SK-N-SH (cell line): ENCODE measurements at regions not wholly inside any gene's neighbourhood (a gene's known extent, or its start where the extent isn't known, plus 50 kb on each side); places are given as distances from the start of the nearest gene placed in this dataset.
"Not testable (repeated sequence)": the region's sequence is repeated elsewhere in the genome, so short reads cannot be mapped to it uniquely, and the experiment has no call there.

Experiments used
- CTCF ChIA-PET: fragments of 300-600, 350-600 bp; formaldehyde crosslinking; extraction: SDS; loops from one replicate; lab custom pipeline; 2021; lab: Yijun Ruan, JAX
- POLR2A ChIA-PET: fragments of 350-600 bp; sonication (Branson Sonifier 250); formaldehyde crosslinking; extraction: SDS; loops from one replicate; lab custom pipeline; 2020; ENCODE audit warnings: antibody characterized with exemption, inconsistent platforms; lab: Yijun Ruan, JAX
- DNase-seq: peaks from one replicate; pipeline ENCODE4 v3.0.0; 2012
- H2AFZ ChIP-seq: fragments of 200-600 bp; sonication (generic); 2 replicates; pipeline ENCODE4 v1.8.1; 2016; ENCODE audit warnings: antibody characterized with exemption, mild to moderate bottlenecking, low read depth
- H3F3A ChIP-seq: fragments of 200-600 bp; sonication (generic); replicated peaks from 2 replicates; pipeline ENCODE3; 2016; ENCODE audit warnings: antibody characterized with exemption, mild to moderate bottlenecking; ENCODE audit not compliant: insufficient read depth
- H3K27ac ChIP-seq, 2 experiments: fragments of 200-500 bp in 1 of 2; fragments of 200-600 bp in 1 of 2; sonication (Bioruptor generic) in 1 of 2; sonication (generic), shearing (Covaris generic) in 1 of 2; 2 replicates each; pipeline versions ENCODE4 v1.5.1 to v1.6.1; 2014 to 2016; ENCODE audit warnings: low read depth in 2 of 2, inconsistent platforms in 1 of 2, low read length in 1 of 2, mild to moderate bottlenecking in 1 of 2, mixed read lengths in 1 of 2
- H3K27me3 ChIP-seq: fragments of 200-600 bp; sonication (generic), shearing (Covaris generic); 2 replicates; pipeline ENCODE4 v1.6.1; 2016; ENCODE audit warnings: mixed run types; ENCODE audit not compliant: insufficient read depth
- H3K36me3 ChIP-seq, 2 experiments: fragments of 200-500 bp in 1 of 2; fragments of 200-600 bp in 1 of 2; sonication (Bioruptor generic) in 1 of 2; sonication (generic) in 1 of 2; replicated peaks in 1 of 2; 2 replicates each; pipeline versions ENCODE3 to v1.5.1; 2014 to 2016; ENCODE audit warnings: low read length in 1 of 2, mild to moderate bottlenecking in 1 of 2; ENCODE audit not compliant: insufficient read depth in 2 of 2, control insufficient read depth in 1 of 2
- H3K4me1 ChIP-seq, 2 experiments: fragments of 200-500 bp in 1 of 2; fragments of 200-600 bp in 1 of 2; sonication (Bioruptor generic) in 1 of 2; sonication (generic), shearing (Covaris generic) in 1 of 2; 2 replicates each; pipeline versions ENCODE4 v1.5.1 to v1.6.1; 2014 to 2016; ENCODE audit warnings: low read depth in 1 of 2, low read length in 1 of 2, mixed run types in 1 of 2; ENCODE audit not compliant: insufficient read depth in 2 of 2, control insufficient read depth in 1 of 2
- H3K4me2 ChIP-seq: fragments of 200-600 bp; sonication (generic), shearing (Covaris generic); 2 replicates; pipeline ENCODE4 v1.6.1; 2017; ENCODE audit warnings: mixed run types
- H3K4me3 ChIP-seq, 2 experiments: fragments of 200-500 bp in 1 of 2; fragments of 200-600 bp in 1 of 2; sonication (Bioruptor generic) in 1 of 2; sonication (generic), shearing (Covaris generic) in 1 of 2; 2 replicates each; pipeline versions ENCODE4 v1.5.1 to v1.8.1; 2014 to 2016; ENCODE audit warnings: low read depth in 2 of 2, inconsistent platforms in 1 of 2, low read length in 1 of 2, mild to moderate bottlenecking in 1 of 2, mixed read lengths in 1 of 2, moderate library complexity in 1 of 2
- H3K79me2 ChIP-seq: fragments of 200-600 bp; sonication (generic); 2 replicates; pipeline ENCODE4 v1.8.1; 2017; ENCODE audit warnings: mild to moderate bottlenecking; ENCODE audit not compliant: insufficient read depth
- H3K9ac ChIP-seq: fragments of 200-600 bp; sonication (generic); 2 replicates; pipeline ENCODE4 v1.6.1; 2017; ENCODE audit warnings: mixed run types
- H3K9me2 ChIP-seq: fragments of 200-600 bp; sonication (generic); 2 replicates; pipeline ENCODE4 v1.6.1; 2017; ENCODE audit warnings: mixed run types
- H3K9me3 ChIP-seq: fragments of 200-600 bp; sonication (generic); 2 replicates; pipeline ENCODE4 v1.6.1; 2017; ENCODE audit warnings: mixed run types, mild to moderate bottlenecking, moderate library complexity
- H4K20me1 ChIP-seq: fragments of 200-600 bp; sonication (generic); 2 replicates; pipeline ENCODE4 v1.6.1; 2017; ENCODE audit warnings: mild to moderate bottlenecking, mixed run types; ENCODE audit not compliant: insufficient read depth
- EP300 ChIP-seq, 2 experiments: IDR thresholded peaks; 2 replicates each; pipeline versions ENCODE4 v1.4.0 to v1.6.1; 2012; ENCODE audit warnings: borderline replicate concordance in 1 of 2, low read depth in 1 of 2, low read length in 1 of 2
- FOSL2 ChIP-seq: IDR thresholded peaks from 2 replicates; pipeline ENCODE4 v1.4.0; 2012; ENCODE audit warnings: low read depth, mild to moderate bottlenecking, moderate library complexity, borderline replicate concordance
- FOXM1 ChIP-seq: IDR thresholded peaks from 2 replicates; pipeline ENCODE4 v1.4.0; 2012; ENCODE audit warnings: low read depth, mild to moderate bottlenecking
- GABPA ChIP-seq: IDR thresholded peaks from 2 replicates; pipeline ENCODE4 v1.4.0; 2012; ENCODE audit warnings: low read depth, mild to moderate bottlenecking
- IRF3 ChIP-seq: fragments of 150-350 bp; IDR thresholded peaks from 2 replicates; pipeline ENCODE4 v1.6.1; 2016; ENCODE audit warnings: mild to moderate bottlenecking, low read depth, low read length
- JUND ChIP-seq: IDR thresholded peaks from 2 replicates; pipeline ENCODE4 v1.4.0; 2012
- MEF2A ChIP-seq: IDR thresholded peaks from 2 replicates; pipeline ENCODE4 v1.4.0; 2012; ENCODE audit warnings: low read depth, borderline replicate concordance
- NFIC ChIP-seq: IDR thresholded peaks from 2 replicates; pipeline ENCODE4 v1.4.0; 2012; ENCODE audit warnings: borderline replicate concordance
- PBX3 ChIP-seq: IDR thresholded peaks from 2 replicates; pipeline ENCODE4; 2012
- RFX5 ChIP-seq: IDR thresholded peaks from 2 replicates; pipeline ENCODE4 v1.6.1; 2012; ENCODE audit warnings: mild to moderate bottlenecking, improper control_type of control experiment, low read length
- SMC3 ChIP-seq: IDR thresholded peaks from 2 replicates; pipeline ENCODE4 v1.6.1; 2012; ENCODE audit warnings: low read depth, low read length, improper control_type of control experiment
- USF1 ChIP-seq: IDR thresholded peaks from 2 replicates; pipeline ENCODE4 v1.4.0; 2012; ENCODE audit warnings: low read depth, borderline replicate concordance
- USF2 ChIP-seq: fragments of 150-350 bp; IDR thresholded peaks from 2 replicates; pipeline ENCODE4 v1.6.1; 2017; ENCODE audit warnings: antibody characterized with exemption, low read length, low read depth, borderline replicate concordance
- WGBS: methylation state at CpG from one replicate; pipeline ENCODE4 v1.1.6; 2017; ENCODE audit warnings: low lambda C conversion rate; 5-methylcytosine and 5-hydroxymethylcytosine counted together

GRCh38 chr21:19109694-19110093 is 706.1 kb upstream of the TMPRSS15 start:
- Histone ChIP-seq H3K4me2 (no peak overlapping the region), H3K27ac (no peak overlapping the region), H3K9me2 (no peaks in the 10 kb centered on the region), H2AFZ (no peak overlapping the region), H3K4me1 (no peaks in the 10 kb centered on the region), H3K4me3 (no peak overlapping the region), H3K36me3 (no peaks in the 10 kb centered on the region), H3K9ac (no peak overlapping the region), H3K9me3 (peaks cover 5% of the 10 kb centered on the region), H3F3A (no peaks in the 10 kb centered on the region), H4K20me1 (no peaks in the 10 kb centered on the region), H3K27me3 (no peaks in the 10 kb centered on the region), H3K79me2 (no peaks in the 10 kb centered on the region)
- TF ChIP-seq RFX5 (no peak), USF2 (no peak), IRF3 (no peak), EP300 (IDR thresholded peaks at IDR 0.05; ENCODE audit: borderline replicate concordance in 1 of 2, low read depth in 1 of 2, low read length in 1 of 2) (no peak), PBX3 (no peak), JUND (no peak), USF1 (no peak), GABPA (no peak), NFIC (no peak), SMC3 (no peak), FOXM1 (no peak), FOSL2 (no peak), MEF2A (no peak)
- 4% methylated on average over 2 of the region's 2 CpGs for WGBS
- no peak for DNase-seq
- POLR2A ChIA-PET, result no interaction called here
- CTCF ChIA-PET, result no interaction called here

- H3K4me3 ChIP-seq, H3K9ac ChIP-seq, H2AFZ ChIP-seq, H3K27me3 ChIP-seq, DNase-seq, H3K4me2 ChIP-seq, H3K79me2 ChIP-seq, H4K20me1 ChIP-seq, POLR2A ChIA-PET, H3K36me3 ChIP-seq, H3K27ac ChIP-seq, H3F3A ChIP-seq, H3K9me2 ChIP-seq, H3K4me1 ChIP-seq, CTCF ChIA-PET: not testable (repeated sequence)
- WGBS, result 8% methylated on average over 4 of the region's 4 CpGs
- peaks cover 11% of the 10 kb centered on the region; the same call in 1 of the 2 replicates for H3K9me3 ChIP-seq
These were observed 715.7 kb upstream of the TMPRSS15 start for GRCh38 chr21:19119259-19119658.
